ENCODE measurements at regions not wholly inside any gene's neighbourhood (a gene's known extent, or its start where the extent isn't known, plus 50 kb on each side); places are given as distances from the start of the nearest gene placed in this dataset.

GRCh38 chr1:82158981-82159380 lies 358.2 kb downstream of the ADGRL2 start:
- TF ChIP-seq CTCF (IDR thresholded peaks at IDR 0.05) (no peak), POLR2A (IDR thresholded peaks at IDR 0.05) (no peak)
